ENCODE measurements at regions not wholly inside any gene's neighbourhood (a gene's known extent, or its start where the extent isn't known, plus 50 kb on each side); places are given as distances from the start of the nearest gene placed in this dataset.

GRCh38 chr15:66642514-66642913 lies 59.5 kb upstream of the SMAD6 start:
- no peak for DNase-seq (ENCODE audit: insufficient read length, low spot score, missing footprints)
- H3K4me1 ChIP-seq (ENCODE audit: insufficient read depth, low read length), result peaks cover 45% of the 10 kb centered on the region
- no peak for TF ChIP-seq CTCF (IDR thresholded peaks at IDR 0.05; ENCODE audit: extremely low read depth, low read depth, low read length)
- H3K4me3 ChIP-seq (ENCODE audit: insufficient read depth, low read length), result no peak overlapping the region
- no peak overlapping the region for H3K4me2 ChIP-seq (ENCODE audit: insufficient read depth, low read length)
- no peak overlapping the region for H3K27ac ChIP-seq (ENCODE audit: low read depth, low read length)
- no peaks in the 10 kb centered on the region for H3K27me3 ChIP-seq (ENCODE audit: insufficient read depth, low read length)
- H2AFZ ChIP-seq (ENCODE audit: low read length), result no peak overlapping the region
- no peaks in the 10 kb centered on the region for H3K36me3 ChIP-seq (ENCODE audit: insufficient read depth, low read length)
- H3K79me2 ChIP-seq (ENCODE audit: insufficient read depth, low read length), result no peaks in the 10 kb centered on the region
- H4K20me1 ChIP-seq (ENCODE audit: insufficient read depth, low read length), result no peaks in the 10 kb centered on the region
- no peaks in the 10 kb centered on the region for H3K9me3 ChIP-seq (ENCODE audit: low read depth, low read length)

GRCh38 chr15:66643033-66643432 lies 59.0 kb upstream of the SMAD6 start:
- Histone ChIP-seq H3K4me3 (ENCODE audit: insufficient read depth, low read length) (no peak overlapping the region), H2AFZ (ENCODE audit: low read length) (no peak overlapping the region), H3K4me1 (ENCODE audit: insufficient read depth, low read length) (peaks cover 45% of the 10 kb centered on the region), H3K79me2 (ENCODE audit: insufficient read depth, low read length) (no peaks in the 10 kb centered on the region), H3K27ac (ENCODE audit: low read depth, low read length) (no peak overlapping the region), H3K9me3 (ENCODE audit: low read depth, low read length) (no peaks in the 10 kb centered on the region), H3K4me2 (ENCODE audit: insufficient read depth, low read length) (no peak overlapping the region), H3K36me3 (ENCODE audit: insufficient read depth, low read length) (no peaks in the 10 kb centered on the region), H3K27me3 (ENCODE audit: insufficient read depth, low read length) (no peaks in the 10 kb centered on the region), H4K20me1 (ENCODE audit: insufficient read depth, low read length) (no peaks in the 10 kb centered on the region)
- no peak for DNase-seq (ENCODE audit: insufficient read length, low spot score, missing footprints)
- no peak for TF ChIP-seq CTCF (IDR thresholded peaks at IDR 0.05; ENCODE audit: extremely low read depth, low read depth, low read length)

- H3K27me3 ChIP-seq (ENCODE audit: insufficient read depth, low read length), result no peaks in the 10 kb centered on the region
- peak overlapping the region; percentile 89 for H2AFZ ChIP-seq (ENCODE audit: low read length)
- peak; percentile 49 for DNase-seq (ENCODE audit: insufficient read length, low spot score, missing footprints)
- H3K9me3 ChIP-seq (ENCODE audit: low read depth, low read length), result no peaks in the 10 kb centered on the region
- peak overlapping the region; percentile 36 for H3K4me3 ChIP-seq (ENCODE audit: insufficient read depth, low read length)
- peak overlapping the region; percentile 62 for H3K4me2 ChIP-seq (ENCODE audit: insufficient read depth, low read length)
- no peaks in the 10 kb centered on the region for H3K79me2 ChIP-seq (ENCODE audit: insufficient read depth, low read length)
- no peak for TF ChIP-seq CTCF (IDR thresholded peaks at IDR 0.05; ENCODE audit: extremely low read depth, low read depth, low read length)
- H3K4me1 ChIP-seq (ENCODE audit: insufficient read depth, low read length), result peaks cover 36% of the 10 kb centered on the region
- no peaks in the 10 kb centered on the region for H3K36me3 ChIP-seq (ENCODE audit: insufficient read depth, low read length)
- no peaks in the 10 kb centered on the region for H4K20me1 ChIP-seq (ENCODE audit: insufficient read depth, low read length)
- H3K27ac ChIP-seq (ENCODE audit: low read depth, low read length), result peak overlapping the region; percentile 90
These were observed 57.8 kb upstream of the SMAD6 start for GRCh38 chr15:66644000-66644787.

GRCh38 chr15:66644869-66645268 lies 57.2 kb upstream of the SMAD6 start:
- H4K20me1 ChIP-seq (ENCODE audit: insufficient read depth, low read length), result no peaks in the 10 kb centered on the region
- H3K4me2 ChIP-seq (ENCODE audit: insufficient read depth, low read length), result peak overlapping the region; percentile 62
- peaks cover 33% of the 10 kb centered on the region for H3K4me1 ChIP-seq (ENCODE audit: insufficient read depth, low read length)
- H3K4me3 ChIP-seq (ENCODE audit: insufficient read depth, low read length), result peak overlapping the region; percentile 36
- no peaks in the 10 kb centered on the region for H3K9me3 ChIP-seq (ENCODE audit: low read depth, low read length)
- no peaks in the 10 kb centered on the region for H3K79me2 ChIP-seq (ENCODE audit: insufficient read depth, low read length)
- TF ChIP-seq CTCF (IDR thresholded peaks at IDR 0.05; ENCODE audit: extremely low read depth, low read depth, low read length), result no peak
- peak overlapping the region; percentile 90 for H3K27ac ChIP-seq (ENCODE audit: low read depth, low read length)
- peak overlapping the region; percentile 89 for H2AFZ ChIP-seq (ENCODE audit: low read length)
- H3K36me3 ChIP-seq (ENCODE audit: insufficient read depth, low read length), result no peaks in the 10 kb centered on the region
- H3K27me3 ChIP-seq (ENCODE audit: insufficient read depth, low read length), result no peaks in the 10 kb centered on the region
- peak; percentile 93 for DNase-seq (ENCODE audit: insufficient read length, low spot score, missing footprints)

All from osteoblast (primary cell).